Lower leg skin (tissue), 3 donors: ENCODE measurements at regions not wholly inside any gene's neighbourhood (a gene's known extent, or its start where the extent isn't known, plus 50 kb on each side); places are given as distances from the start of the nearest gene placed in this dataset.

Experiments used
- CTCF ChIP-seq, 3 donors: fragments of 450-650 bp; IDR thresholded peaks; one replicate each; pipeline ENCODE4 v1.5.1; 2016; ENCODE audit warnings: antibody characterized with exemption in 3 of 3, mild to moderate bottlenecking in 3 of 3, moderate library complexity in 2 of 3
- POLR2A ChIP-seq, 2 donors: fragments of 450-650 bp; IDR thresholded peaks; one replicate each; pipeline ENCODE4 v1.6.1; 2016 to 2017; ENCODE audit warnings: antibody characterized with exemption in 2 of 2, mild to moderate bottlenecking in 1 of 2, moderate library complexity in 1 of 2

GRCh38 chr6:14781772-14782525, 463.9 kb upstream of the JARID2 start:
- TF ChIP-seq POLR2A (IDR thresholded peaks at IDR 0.05) (no peak), CTCF (IDR thresholded peaks at IDR 0.05) (no peak)
